SKM-1 treated with dmso at 0.1 percent for 144 hours (cell line): ENCODE measurements at regions not wholly inside any gene's neighbourhood (a gene's known extent, or its start where the extent isn't known, plus 50 kb on each side); places are given as distances from the start of the nearest gene placed in this dataset.

Source experiments
- DNase-seq: peaks from one replicate; lab custom pipeline; 2025; ENCODE audit not compliant: unreplicated experiment; lab: John Stamatoyannopoulos, UW

DNA sequence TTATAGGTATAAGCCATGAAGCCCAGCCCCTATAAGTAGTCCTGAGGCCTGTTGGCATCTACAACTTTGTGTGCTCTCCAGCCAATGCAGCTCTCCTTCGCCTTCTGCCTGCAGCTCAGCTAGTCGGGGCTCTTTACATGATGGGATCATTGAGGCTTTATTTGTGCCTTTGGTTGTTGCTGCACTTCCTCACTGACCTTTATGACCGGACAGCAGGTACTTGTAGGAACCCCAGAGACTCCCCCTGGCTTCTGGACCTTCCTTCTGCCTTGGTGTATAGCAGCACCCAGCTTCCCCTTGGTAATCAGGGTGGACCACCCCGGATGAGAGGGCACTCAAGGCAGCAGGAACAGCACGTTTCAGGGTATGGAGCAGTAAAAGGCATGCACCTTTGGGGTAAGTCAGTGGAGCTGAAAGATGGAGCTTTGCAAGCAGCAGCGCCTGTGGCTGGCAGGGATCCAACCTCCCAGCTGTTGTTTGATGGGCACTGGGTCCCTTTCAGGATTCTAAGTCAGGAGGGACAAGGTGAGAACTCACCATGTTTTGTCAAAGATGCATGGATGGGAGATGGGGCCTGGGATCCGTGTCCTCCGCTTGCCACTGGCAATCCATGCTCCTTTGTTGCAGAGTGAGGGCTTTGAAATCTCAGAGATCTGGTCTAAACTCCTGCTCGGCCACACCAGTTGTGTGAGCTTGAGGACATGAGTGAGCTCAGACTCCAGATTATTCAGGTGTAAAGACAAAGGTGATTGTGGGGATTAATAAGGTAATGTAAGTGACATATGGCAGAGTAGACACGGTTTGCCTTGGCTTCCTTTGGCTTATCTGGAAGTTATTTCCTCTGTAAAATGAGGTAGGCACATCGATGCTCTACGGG lies 65.1 kb upstream of the KLF13 start:
- no peak for DNase-seq

DNA sequence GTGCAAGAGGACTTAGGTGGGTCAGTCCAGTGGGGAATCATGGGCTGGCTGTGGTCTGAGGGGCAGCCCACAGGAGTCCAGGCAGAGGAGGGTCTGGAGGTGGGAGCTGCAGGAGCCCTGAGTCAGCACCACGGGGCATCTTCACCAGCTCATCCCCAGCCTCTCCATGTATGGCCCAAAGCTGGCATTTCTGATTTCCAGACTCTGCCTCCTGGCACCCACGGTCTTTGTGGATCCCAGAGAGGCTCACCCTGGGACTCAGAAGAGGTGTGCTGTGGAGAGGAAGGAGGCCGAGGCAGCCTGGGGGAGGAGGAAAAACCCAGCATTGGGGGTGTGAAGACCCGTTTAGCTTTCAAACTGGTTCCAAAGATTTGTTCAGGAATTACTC lies 64.5 kb upstream of the KLF13 start:
- no peak for DNase-seq

DNA sequence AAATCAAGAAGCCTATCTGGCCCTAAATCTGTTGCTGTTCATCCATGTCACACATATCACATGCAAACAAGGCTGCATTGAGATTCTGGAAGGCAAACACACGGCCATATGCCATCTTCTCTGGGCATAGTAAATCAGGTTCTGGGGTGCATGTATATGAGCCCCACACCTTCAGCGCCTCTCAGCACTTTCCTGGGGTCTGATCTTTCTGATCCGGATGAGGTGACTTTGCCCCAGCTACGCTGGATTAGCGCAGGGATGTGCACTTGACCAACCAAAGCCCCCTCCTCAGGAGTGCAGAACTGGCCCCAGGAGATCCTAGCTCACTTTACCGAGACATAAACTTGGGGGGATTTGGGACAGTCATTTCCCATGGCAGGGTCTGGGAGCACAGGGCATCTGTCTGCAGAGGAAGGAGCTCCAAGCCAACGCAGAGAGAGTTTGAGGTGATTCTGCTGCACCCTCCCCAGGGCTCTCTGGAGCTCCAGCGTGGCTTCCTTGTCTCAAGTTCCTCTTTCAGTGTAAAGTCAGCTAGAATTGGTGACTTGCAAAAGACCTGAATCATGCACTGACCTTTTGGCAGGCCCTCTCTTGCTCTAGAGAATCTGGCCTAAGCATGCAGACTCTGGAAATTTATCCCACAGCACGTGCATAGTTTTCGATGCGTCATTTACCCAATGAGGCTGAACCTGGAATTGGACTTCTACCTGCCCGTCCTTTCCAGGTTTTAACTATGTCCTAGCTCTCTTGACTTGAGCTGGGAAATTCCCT lies 63.5 kb upstream of the KLF13 start:
- peak; percentile 97 for DNase-seq

DNA sequence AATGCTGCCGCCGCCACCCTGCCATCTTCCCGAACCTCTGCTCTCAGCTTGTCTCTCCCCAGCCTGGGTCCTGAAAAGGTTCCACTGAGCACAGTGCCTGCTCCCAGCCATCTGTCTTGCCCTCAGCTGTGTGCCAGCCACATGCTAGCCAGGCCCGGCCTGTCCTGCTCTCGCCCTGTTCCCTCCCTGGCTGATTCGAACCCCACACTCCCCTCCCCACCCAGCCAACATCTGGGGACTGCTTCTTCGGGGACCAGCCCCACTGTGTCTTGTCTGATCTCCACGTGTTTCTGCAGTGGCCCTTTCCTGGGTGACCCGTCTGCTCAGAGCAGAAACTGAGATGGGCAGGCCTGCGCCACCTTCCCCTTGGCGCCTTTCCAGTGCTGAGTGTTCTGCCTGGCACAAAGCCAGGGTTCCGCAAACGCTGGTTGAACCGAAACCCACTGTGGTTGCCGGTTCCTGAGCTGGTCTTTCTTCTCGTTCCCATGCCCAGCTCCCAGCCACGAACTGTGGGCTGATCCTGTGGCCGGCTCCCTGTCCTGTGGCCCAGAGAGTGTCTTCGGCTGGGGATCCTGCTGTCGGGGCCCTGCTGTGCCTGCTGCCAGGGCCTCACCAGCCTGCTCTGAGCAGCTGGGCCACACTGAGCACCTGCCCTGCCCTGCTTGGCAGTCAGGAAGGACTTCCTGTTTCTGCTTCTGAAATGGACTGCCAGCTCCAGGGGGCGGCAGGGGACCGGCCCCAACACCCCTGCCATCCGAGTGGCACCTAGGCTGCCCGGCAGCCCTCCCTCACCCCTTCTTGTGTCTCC lies 62.7 kb upstream of the KLF13 start:
- peak; percentile 81 for DNase-seq

DNA sequence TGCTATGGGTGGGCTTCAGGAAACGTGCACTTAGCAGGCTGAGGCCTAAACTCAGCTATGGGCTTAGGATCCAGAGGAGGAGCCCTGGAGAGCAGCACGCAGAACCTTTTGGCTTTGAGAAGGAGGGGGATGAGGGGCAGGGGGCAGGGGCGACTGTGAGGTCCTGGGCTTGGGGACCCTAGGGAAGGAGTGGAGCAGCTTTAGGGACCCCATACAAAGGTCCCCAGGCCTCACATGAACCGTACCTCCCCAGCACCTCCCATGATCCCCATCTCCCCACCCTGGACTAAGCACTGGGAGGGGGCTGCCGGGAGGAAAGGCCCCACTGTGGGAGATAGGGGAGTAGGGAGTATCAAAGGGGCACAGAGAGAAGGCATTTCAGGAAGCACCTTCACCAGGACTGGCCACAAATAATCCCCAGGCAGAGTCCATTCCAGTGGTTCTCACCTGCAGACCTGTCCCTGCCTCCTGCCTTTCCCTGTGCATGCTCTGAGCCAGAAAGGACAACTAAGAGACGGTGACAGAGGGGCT lies 62.0 kb upstream of the KLF13 start:
- DNase-seq, result no peak

DNA sequence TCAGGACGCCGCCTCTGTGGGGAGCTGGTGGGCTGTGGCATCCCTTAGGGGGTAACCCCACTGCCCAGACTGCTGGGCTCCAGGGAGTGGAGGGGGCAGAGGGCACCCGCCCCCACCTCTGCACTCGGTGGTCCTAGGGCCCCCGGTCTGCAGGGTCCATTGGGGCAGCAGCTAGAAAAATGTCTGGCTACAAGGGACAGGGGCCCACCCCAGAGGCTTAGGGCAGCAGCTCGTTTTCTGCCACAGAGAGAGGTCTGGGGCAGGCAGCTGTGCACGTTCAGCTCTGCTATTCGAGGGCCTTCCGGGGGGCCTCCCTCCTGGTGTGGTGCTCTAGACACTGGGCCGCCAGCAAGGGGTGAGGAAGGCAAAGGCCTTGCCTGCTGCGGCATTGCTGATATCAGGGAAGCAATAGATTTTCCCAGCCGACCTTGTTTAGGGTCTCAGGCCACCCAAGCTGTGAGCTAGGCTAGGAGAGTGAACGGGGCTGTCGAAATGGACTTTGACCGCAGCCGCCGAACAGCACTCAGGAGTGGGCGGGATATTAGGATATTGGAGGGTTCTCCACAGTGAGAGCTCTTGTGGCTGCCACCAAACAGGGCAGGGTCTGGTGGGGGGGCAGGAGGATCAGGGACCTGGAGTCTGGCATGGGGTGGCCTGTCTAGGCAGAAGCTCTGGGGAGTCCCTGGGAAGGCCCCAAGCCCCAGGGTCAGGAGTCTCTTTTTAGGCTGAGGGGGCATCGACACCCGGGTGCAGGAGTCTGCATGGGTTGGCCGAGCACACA lies 61.4 kb upstream of the KLF13 start:
- DNase-seq, result no peak

DNA sequence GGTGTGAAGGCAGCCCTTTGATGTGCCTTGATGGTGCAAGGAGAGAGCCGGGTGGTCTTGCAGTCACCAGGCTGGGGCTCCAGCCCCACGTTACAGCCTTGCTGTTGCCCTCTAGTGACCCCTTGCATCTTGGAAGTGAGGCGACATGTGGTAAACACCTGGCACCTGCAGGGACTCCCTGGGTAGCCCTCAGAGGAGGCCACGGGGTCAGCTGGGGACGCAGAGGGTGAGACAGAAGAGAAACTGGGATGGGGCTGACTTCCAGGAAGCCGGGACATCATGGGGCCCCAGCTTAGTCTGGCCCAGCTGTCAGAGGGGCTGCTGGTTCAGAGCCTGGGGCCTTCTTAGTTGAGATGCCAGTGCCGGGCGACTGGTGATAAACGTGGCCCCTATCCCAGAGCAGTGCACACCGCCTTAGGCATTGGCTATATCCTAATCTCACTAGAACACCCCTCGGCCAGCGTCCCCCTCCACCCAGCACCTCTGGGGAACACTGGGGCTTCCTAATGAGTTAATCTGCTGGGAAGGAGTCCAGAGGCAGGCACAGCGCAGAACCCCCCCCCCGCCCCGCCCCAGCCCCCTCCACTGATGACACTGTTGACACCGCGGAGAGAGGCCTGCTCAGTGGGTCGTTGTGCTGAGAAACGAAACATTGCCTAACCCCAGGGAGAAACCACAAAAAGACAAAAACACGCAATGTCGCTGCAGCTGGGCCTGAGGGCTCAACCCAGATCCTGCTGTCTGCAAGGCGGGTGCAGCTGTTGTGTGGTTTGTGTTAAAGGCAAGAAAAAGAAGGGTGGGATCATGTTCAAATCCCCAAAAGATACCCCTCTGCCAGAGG lies 60.5 kb upstream of the KLF13 start:
- DNase-seq, result peak; percentile 96

DNA sequence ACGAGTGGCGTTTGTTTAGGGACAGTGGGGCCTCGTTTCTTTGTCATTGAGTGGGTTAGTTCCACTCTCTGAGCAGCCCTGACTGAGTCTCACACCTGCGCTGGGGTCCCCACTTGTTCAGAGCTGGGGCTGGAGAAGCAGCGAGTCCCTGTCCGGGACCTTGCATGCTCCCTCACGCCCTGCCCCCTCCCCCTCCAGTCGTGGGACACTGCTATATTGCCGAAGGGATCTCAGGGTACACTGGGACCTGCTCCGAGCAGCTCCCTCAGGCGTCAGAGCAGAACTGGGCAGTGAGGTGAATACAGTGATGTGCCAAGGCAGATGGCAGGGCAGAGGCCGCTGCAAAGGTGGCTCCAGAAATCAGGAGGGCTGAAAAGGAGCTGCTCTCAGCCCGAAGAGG lies 59.9 kb upstream of the KLF13 start:
- DNase-seq, result no peak

DNA sequence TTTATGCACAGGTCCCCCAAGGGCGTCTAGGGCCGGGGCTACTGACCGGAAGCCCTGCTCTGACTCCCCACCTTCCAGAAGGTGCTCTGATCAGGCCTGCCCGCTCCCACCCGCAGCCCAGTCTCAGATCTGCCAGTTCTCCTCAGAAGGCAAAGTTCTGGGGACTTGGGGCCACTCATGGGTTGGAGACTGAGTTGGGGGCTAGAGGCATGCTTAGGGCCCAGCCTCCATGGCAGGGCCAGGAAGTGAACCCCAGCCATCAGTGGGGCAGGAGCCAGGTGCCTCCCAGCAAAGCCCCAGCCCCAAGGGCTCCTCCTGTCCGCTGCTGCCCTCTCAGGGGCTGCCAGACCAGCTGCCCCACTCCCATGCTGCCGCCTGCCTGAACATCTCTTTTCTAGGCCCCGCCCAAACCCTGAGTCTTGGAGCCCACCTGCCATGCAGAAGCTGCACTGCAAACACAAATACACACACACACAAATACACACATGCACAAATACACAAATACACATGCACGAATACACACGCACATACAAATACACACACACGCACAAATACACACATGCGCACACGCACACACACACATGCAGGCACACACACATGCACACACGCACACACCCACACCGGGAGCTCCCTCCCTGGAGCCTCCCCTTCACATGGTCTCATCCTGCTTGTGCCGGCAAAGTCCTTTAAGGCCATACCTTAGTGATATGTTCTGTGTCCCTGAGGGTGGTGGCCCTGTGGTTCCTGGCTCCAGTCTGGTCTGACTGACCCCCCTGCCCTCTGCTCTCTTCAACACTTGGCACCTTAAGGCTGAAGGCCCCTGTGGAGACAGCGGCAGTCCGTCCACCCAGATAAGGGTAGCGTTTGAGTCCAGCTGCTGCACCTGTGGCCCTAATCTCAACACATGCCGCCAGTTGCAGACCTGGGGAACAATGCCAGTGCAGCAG lies 59.2 kb upstream of the KLF13 start:
- DNase-seq, result no peak

DNA sequence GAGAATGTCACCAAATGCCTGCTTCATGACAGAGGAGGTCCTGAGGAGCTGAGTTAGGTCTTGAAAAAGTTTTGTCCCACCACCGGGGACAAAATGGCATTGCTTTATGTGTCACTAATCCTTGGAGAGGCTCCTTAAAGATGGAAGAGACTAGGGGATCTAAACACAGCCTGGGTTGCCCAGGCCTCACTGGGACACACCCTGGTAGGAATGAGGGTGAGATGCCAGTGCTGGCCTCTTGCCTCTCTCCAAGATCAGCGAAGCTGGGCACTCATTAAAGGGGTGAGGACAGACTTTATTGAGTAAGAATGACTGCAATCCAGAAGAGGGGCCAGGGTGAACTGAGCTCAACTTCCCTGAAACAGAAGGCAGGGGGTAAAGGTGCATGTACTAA lies 58.5 kb upstream of the KLF13 start:
- DNase-seq, result peak; percentile 54

DNA sequence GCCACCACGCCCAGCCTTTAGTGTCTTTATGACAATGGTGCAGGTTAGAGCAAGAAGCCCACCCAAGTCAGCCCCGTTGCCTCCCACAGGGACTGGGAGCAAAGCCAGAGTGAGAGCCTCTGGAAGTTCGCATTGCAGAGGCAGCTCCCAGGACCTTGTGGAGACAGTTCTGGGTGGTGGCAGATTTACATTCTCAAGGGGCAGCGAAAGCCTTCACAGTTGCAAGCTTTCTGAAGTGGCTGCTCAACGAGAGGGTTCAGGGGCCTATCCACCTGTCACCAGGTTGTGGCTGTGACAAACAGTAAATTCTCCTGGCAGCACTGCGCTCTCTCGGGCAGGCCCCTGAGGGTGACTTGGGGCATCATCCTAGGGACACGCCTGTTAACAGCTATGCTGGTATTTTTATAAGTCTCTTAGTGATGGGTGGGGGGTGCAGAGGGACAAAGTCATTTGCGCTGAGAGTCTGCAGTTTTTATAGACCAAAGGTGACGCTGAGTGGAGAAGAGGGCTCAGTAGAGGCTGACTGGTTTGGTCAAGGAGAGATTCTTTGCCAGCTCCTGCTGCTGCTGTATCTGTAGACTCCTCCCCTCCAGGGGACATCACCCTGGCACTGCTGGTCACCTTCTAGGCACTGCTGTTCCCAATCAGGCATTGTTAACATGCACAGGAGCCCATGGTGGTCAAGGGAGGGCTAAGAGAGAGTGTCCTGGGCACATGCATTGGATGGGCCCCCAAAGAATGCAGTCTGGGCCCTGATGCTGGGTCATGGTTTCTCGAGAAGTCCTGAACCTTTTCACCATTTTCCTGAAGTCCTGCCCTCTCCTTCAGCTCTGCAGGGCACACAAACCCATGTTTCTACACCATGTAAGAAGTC lies 57.5 kb upstream of the KLF13 start:
- no peak for DNase-seq

DNA sequence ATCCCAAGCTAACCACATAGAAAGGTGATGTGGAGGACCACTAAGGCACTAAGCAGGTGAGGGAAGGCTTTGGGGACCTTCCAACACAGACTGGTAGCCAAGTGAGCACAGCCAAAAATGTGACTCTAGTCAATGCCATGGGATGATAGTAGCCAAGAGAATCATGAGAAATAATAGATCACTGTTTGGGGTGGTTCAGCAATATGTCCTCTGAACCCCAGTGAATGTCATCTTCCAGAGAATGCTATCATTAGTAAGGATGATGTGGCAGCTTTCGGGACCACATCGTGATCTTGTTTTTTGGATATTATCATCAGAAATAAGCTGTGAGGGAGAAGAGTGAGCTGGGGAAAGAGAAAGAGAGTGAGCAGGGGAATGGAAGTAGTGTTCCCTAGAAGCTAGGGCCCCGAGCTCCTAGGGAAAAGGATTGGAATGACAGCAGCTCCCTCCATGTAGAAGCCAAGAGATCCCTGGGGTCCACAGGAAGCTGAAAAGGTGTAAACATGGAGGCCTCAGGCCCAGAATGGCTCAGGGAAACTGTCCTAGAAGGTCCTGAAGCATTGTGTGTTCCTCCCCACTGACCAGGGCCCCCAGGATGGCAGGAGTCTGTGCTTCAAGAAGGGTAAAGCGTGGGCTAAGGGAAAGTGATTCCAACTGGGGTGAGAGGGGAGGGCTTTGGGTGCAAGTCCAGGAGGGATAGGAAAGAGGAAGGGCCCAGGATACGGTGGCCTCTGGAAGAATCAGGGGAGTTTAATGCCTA lies 56.6 kb upstream of the KLF13 start:
- no peak for DNase-seq

DNA sequence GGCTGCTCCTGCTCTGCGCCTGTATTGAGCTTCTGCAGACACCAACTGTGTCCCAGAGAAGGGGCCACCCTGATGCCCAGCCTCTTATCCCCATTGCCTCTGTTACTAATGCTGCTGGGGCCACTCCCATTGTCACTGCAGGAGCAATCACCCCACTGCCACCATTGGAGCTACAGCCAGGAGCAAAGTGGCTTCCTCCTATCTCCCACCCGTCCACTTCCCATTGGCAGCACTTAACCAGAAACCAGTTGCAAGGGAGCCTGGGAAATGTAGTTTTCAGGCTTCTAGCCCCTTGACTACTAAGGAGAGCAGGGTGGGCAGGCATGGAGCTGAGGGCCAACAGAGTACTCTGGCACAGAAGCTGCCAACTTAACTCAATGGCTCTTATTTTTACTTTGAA lies 55.9 kb upstream of the KLF13 start:
- no peak for DNase-seq

DNA sequence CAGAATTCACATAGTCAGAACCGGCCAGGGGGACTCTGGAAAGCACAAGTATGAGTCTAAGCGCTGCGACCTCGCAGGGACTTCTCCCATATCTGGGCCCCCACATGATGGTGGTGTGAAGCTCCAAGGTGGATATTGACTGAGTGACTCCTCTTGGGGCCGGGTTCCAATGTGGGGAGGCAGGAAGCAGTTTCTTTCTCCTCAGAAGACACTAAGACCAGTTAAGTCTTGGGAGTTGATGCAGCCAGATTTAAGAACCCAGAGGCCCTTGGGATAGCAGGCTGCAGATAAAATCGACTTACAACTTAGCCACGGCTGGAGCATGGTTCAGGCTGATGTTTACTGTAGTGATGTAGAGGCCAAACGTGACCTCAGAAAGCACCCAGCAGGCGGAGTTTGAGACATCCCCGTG lies 55.4 kb upstream of the KLF13 start:
- DNase-seq, result no peak

DNA sequence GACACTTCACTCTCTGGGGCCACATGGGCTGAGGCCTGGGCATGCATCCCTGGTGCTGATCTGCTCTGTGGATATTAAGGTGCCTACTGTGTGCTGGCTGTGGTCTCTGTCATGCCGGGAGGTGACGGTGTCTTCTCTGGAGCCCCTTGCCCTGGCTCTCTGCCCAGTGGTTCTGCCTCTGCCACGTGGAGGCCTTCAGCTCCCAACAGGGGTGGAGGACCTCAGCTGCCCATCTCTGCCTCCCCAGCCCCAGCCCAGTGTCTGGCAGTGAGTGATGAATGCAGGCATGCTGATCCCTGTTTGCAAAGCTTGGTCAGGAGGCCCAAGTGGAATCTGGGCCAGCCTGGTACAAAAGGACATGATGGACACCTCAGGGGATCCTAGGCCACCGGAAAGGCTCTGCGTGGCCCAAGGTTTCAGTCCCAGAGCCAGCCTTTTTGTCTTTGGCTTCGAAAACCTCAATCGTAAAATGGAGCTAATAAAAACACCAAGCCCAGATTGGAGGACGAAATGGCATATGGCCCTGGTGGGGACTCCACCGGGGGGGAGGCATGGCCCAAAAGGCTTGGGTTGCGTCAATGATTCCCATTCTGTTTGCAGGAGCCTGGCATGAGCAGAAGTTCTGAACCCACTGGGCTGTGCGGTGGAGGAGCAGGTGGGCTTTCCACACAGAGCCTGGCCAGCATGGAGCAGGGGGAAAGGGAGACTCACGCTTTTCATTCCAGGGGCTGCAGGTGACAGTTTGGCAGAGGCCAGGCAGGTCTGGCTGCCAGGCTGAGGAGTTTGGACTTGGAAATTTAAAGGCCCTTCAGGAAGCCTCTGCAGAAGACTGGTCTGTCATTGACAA lies 54.7 kb upstream of the KLF13 start:
- DNase-seq, result no peak
